Left ventricle myocardium inferior (tissue), 1 donor: ENCODE measurements at regions not wholly inside any gene's neighbourhood (a gene's known extent, or its start where the extent isn't known, plus 50 kb on each side); places are given as distances from the start of the nearest gene placed in this dataset.

Experiments used
- DNase-seq: peaks from one replicate; pipeline ENCODE4 v3.0.0-alpha.2; 2020
- H3K27ac ChIP-seq: fragments of 200-600 bp; replicated peaks from 2 replicates; pipeline ENCODE4 v1.8.0; 2021
- H3K27me3 ChIP-seq: fragments of 200-600 bp; 2 replicates; pipeline ENCODE4 v1.8.0; 2021; ENCODE audit warnings: low read depth
- H3K36me3 ChIP-seq: fragments of 200-600 bp; 2 replicates; pipeline ENCODE4 v1.8.0; 2021
- H3K4me1 ChIP-seq: fragments of 200-600 bp; 2 replicates; pipeline ENCODE4 v1.8.0; 2021
- H3K4me3 ChIP-seq: fragments of 200-600 bp; 2 replicates; pipeline ENCODE4 v1.8.0; 2021; ENCODE audit warnings: mild to moderate bottlenecking, moderate library complexity
- H3K9me3 ChIP-seq: fragments of 200-600 bp; replicated peaks from 2 replicates; pipeline ENCODE4 v1.8.0; 2021
- intact Hi-C: fragments of 100-400 bp; cut with micrococcal nuclease; formaldehyde crosslinking; loops from one replicate; pipeline ENCODE4 v1.11.0; 2022
- TF ChIP-seq, protein P1 (sequence below): fragments of 200-600 bp; IDR thresholded peaks from 2 replicates; pipeline ENCODE4 v1.8.0; 2021; ENCODE audit warnings: antibody characterized with exemption, mild to moderate bottlenecking, borderline replicate concordance
- donor health status: DM: no; HTN: yes; CAD: no; lungs with severe emphysema.

DNA sequence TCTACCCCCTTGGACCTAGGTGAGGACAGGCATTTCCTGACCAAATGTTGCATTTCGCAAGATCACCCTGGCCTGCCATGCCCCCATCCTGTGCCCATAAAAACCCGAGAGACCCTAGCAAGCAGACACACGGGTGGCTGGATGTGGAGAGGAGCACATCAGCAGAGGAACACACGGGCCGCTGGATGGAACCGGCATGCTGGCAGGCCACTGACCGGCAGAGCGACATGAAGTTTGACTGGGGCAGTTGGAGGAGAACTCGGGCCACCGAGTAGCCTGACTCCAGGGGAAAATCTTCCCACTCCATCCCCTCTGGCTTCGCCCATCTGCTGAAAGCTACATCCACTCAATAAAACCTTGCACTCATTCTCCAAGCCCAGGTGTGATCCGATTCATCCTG lies 329.3 kb downstream of the FGF9 start:
- peaks cover 24% of the 10 kb centered on the region for H3K27me3 ChIP-seq
- no peaks in the 10 kb centered on the region for H3K4me1 ChIP-seq
- H3K4me3 ChIP-seq = no peak overlapping the region
- TF ChIP-seq, protein P1, sequence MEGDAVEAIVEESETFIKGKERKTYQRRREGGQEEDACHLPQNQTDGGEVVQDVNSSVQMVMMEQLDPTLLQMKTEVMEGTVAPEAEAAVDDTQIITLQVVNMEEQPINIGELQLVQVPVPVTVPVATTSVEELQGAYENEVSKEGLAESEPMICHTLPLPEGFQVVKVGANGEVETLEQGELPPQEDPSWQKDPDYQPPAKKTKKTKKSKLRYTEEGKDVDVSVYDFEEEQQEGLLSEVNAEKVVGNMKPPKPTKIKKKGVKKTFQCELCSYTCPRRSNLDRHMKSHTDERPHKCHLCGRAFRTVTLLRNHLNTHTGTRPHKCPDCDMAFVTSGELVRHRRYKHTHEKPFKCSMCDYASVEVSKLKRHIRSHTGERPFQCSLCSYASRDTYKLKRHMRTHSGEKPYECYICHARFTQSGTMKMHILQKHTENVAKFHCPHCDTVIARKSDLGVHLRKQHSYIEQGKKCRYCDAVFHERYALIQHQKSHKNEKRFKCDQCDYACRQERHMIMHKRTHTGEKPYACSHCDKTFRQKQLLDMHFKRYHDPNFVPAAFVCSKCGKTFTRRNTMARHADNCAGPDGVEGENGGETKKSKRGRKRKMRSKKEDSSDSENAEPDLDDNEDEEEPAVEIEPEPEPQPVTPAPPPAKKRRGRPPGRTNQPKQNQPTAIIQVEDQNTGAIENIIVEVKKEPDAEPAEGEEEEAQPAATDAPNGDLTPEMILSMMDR = no peak
- no peaks in the 10 kb centered on the region for H3K36me3 ChIP-seq
- H3K9me3 ChIP-seq = no peaks in the 10 kb centered on the region
- intact Hi-C loops = no loop called here
- H3K27ac ChIP-seq = no peak overlapping the region
- DNase-seq = no peak

DNA sequence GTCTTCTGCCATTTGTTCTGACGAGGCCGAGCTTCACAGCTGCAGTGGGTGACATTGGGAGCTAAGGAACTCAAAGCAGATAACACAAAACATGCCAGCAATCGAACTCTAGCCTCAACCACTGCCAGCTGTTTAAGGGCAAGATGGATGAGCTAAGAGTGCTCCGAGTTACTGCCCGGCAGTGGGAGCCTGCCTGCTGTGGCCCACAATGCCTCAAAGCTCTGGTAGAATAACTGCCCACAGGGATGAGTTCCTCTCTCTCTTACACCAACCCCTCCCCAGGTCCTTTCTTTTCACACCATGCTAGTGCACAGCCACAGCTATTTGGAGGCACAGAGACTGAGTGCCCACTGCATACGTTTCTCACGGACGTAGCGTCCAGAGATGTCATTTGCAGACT lies 330.5 kb downstream of the FGF9 start:
- Histone ChIP-seq H3K4me3 (no peak overlapping the region), H3K9me3 (no peaks in the 10 kb centered on the region), H3K27me3 (peaks cover 24% of the 10 kb centered on the region), H3K4me1 (no peaks in the 10 kb centered on the region), H3K36me3 (no peaks in the 10 kb centered on the region), H3K27ac (no peak overlapping the region)
- no peak for DNase-seq
- intact Hi-C loops = no loop called here
- TF ChIP-seq, protein P1 = no peak

DNA sequence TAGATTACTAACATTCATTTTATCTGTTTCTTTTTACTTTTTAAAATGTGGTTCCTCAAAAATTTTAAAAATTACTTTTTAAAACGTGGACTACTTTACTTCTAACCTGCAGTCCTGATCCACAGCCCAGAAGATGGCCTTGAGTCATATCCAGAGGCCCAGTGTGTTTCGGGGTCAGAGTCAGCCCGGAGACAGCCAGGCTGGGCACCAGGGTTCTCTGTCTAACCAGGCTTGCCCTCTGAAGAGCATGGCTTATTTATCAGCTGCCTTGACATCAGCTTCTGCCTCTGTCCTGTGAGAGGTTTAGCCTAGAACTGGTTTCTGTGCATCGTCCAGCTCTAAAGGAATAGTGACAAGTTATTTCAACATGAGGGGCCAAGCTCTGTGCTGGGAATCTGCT lies 332.0 kb downstream of the FGF9 start:
- TF ChIP-seq, protein P1 = no peak
- intact Hi-C loops = no loop called here
- no peak overlapping the region for H3K27ac ChIP-seq

DNA sequence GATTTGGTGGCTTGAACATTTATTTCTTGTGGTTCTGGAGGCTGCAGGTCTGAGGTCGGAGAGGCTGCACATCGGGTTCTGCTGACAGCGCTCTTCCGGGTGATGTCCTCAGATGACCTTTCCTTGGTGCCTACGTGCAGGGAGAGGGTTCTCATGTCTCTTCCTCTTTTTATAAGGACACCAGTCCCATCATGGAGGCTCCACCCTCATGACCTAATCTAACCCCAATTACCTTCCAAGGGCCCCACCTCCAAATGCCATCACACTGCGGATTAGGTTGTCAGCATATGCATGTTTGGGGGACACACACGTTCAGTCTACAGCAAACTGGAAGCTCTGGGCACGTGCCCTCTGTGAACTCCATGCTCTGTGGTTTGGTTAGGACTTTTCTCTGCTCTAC lies 338.6 kb downstream of the FGF9 start:
- intact Hi-C loops = no loop called here
- H3K4me1 ChIP-seq = no peaks in the 10 kb centered on the region
- peaks cover 8% of the 10 kb centered on the region for H3K9me3 ChIP-seq
- TF ChIP-seq, protein P1 = no peak
- H3K4me3 ChIP-seq = no peak overlapping the region
- no peaks in the 10 kb centered on the region for H3K27me3 ChIP-seq
- no peaks in the 10 kb centered on the region for H3K36me3 ChIP-seq
- no peak for DNase-seq
- no peak overlapping the region for H3K27ac ChIP-seq

More for the DNA sequence above, 332.0 kb downstream of the FGF9 start:
- Histone ChIP-seq H3K4me3 (no peak overlapping the region), H3K4me1 (no peaks in the 10 kb centered on the region), H3K36me3 (no peaks in the 10 kb centered on the region), H3K27me3 (peaks cover 20% of the 10 kb centered on the region), H3K9me3 (peaks cover 7% of the 10 kb centered on the region)
- DNase-seq = no peak

DNA sequence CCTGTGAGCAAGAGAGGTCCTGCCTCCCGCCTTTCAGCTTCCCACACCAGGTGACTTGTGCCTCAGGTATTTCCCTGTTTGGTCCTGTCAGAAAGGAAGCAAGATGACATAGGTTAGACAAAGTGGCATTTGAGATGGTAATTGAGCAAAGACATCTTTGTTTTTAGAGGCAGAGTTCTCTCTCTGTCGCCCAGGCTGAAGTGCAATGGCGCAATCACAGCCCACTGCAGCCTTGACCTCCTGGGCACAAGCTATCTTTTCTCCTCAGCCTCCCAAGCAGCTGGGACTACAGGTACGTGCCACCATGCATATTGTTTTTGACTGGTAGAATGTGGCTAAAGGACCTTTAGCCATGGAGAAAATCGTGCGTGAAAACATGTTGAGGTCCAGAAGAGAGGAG lies 339.1 kb downstream of the FGF9 start:
- no peak overlapping the region for H3K4me3 ChIP-seq
- no peaks in the 10 kb centered on the region for H3K4me1 ChIP-seq
- no peaks in the 10 kb centered on the region for H3K27me3 ChIP-seq
- intact Hi-C loops = no loop called here
- peaks cover 8% of the 10 kb centered on the region for H3K9me3 ChIP-seq
- no peak for DNase-seq
- H3K27ac ChIP-seq = no peak overlapping the region
- TF ChIP-seq, protein P1 = no peak
- H3K36me3 ChIP-seq = no peaks in the 10 kb centered on the region

DNA sequence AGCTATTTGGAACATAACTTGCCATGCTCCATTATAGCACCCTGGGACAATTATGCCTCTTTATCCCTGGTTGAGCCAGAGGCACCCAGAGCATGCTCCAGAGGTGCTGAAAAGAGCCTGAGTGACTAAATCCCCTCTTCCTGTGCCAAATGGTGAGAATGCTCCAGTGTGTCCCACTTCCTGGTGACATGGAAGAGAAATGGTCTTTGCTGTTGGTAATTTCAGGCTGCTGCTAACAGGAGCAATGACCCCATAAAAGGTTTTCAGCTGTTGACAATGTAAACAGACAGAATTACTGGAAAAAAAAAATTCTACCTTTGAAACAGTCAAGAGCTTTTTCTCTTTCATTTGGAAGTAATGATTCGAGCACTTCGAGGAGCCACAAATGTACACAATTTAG lies 341.8 kb downstream of the FGF9 start:
- TF ChIP-seq, protein P1 = no peak
- H3K36me3 ChIP-seq = no peaks in the 10 kb centered on the region
- H3K4me3 ChIP-seq = no peak overlapping the region
- H3K27ac ChIP-seq = no peak overlapping the region
- no peak for DNase-seq
- H3K4me1 ChIP-seq = no peaks in the 10 kb centered on the region
- peaks cover 3% of the 10 kb centered on the region for H3K9me3 ChIP-seq
- no peaks in the 10 kb centered on the region for H3K27me3 ChIP-seq
- intact Hi-C loops = no loop called here
